ENCODE measurements at regions not wholly inside any gene's neighbourhood (a gene's known extent, or its start where the extent isn't known, plus 50 kb on each side); places are given as distances from the start of the nearest gene placed in this dataset.

GRCh38 chr1:232754930-232755329 is 50.3 kb upstream of the MAP10 start:
- Mint-ChIP-seq H3K36me3 (no peaks in the 10 kb centered on the region), H3K9me3 (no peaks in the 10 kb centered on the region)

More at GRCh38 chr1:232754930-232755329, 50.3 kb upstream of the MAP10 start:
- ATAC-seq (ENCODE audit: low read depth in 2 of 2) = no peak
- Mint-ChIP-seq H3K27ac (no peak overlapping the region), H3K27me3 (peaks cover 4% of the 10 kb centered on the region), H3K4me1 (no peaks in the 10 kb centered on the region), H3K4me3 (no peak overlapping the region)
- Histone ChIP-seq H3K36me3 (ENCODE audit: control insufficient read depth, insufficient read depth, low read length) (no peaks in the 10 kb centered on the region), H3K27ac (ENCODE audit: insufficient read depth, low read length, poor library complexity, severe bottlenecking) (no peak overlapping the region), H3K4me3 (ENCODE audit: low read depth, low read length) (no peak overlapping the region), H3K4me1 (ENCODE audit: control insufficient read depth, insufficient read depth, low read length, poor library complexity, severe bottlenecking) (no peaks in the 10 kb centered on the region), H3K9me3 (ENCODE audit: control insufficient read depth in 2 of 2, low read length in 2 of 2) (no peaks in the 10 kb centered on the region), H3K27me3 (ENCODE audit: control insufficient read depth, insufficient read depth, low read length) (no peaks in the 10 kb centered on the region)
- no peak for DNase-seq

Data from CD4-positive, CD25-positive, alpha-beta regulatory T cell (primary cell).